Ascending aorta (tissue), 2 donors: ENCODE measurements at regions not wholly inside any gene's neighbourhood (a gene's known extent, or its start where the extent isn't known, plus 50 kb on each side); places are given as distances from the start of the nearest gene placed in this dataset.

Experiments
- DNase-seq, 2 donors: peaks; one replicate each; pipeline ENCODE4 v3.0.0-alpha.2; 2019; ENCODE audit warnings: low spot score in 2 of 2
- H3K27ac ChIP-seq, 2 donors: fragments of 200-600 bp; sonication (generic); one replicate each; pipeline ENCODE4 v1.5.1; 2016 to 2017; ENCODE audit warnings: mild to moderate bottlenecking in 1 of 2
- H3K27me3 ChIP-seq: fragments of 200-600 bp; sonication (generic); one replicate; pipeline ENCODE4 v1.5.1; 2017
- H3K36me3 ChIP-seq, 2 donors: fragments of 200-600 bp; sonication (generic); one replicate each; pipeline ENCODE4 v1.5.1; 2016
- H3K4me1 ChIP-seq, 2 donors: fragments of 200-600 bp; sonication (generic); one replicate each; pipeline ENCODE4 v1.5.1; 2016 to 2017; ENCODE audit warnings: mild to moderate bottlenecking in 1 of 2
- H3K4me3 ChIP-seq, 2 donors: fragments of 200-600 bp; sonication (generic); one replicate each; pipeline ENCODE4 v1.5.1; 2016 to 2017; ENCODE audit warnings: mild to moderate bottlenecking in 1 of 2
- H3K9me3 ChIP-seq, 2 donors: fragments of 200-600 bp; sonication (generic); one replicate each; pipeline ENCODE4 v1.5.1; 2016
- CTCF ChIP-seq, 3 experiments: fragments of 200-600 bp in 2 of 3; fragments of 450-650 bp in 1 of 3; sonication (generic) in 2 of 3; IDR thresholded peaks; one replicate each; pipeline ENCODE4 v1.5.1; 2016 to 2019; ENCODE audit warnings: antibody characterized with exemption in 3 of 3, mild to moderate bottlenecking in 1 of 3, moderate library complexity in 1 of 3
- intact Hi-C: fragments of 100-400 bp; cut with DNase I; formaldehyde crosslinking; loops from one replicate; pipeline ENCODE4 v1.15.1; 2023

GRCh38 chr13:75216038-75216437 lies 265.9 kb downstream of the TBC1D4 start:
- no peaks in the 10 kb centered on the region for H3K9me3 ChIP-seq

GRCh38 chr13:75214846-75215245 lies 267.1 kb downstream of the TBC1D4 start:
- DNase-seq = no peak
- peaks cover 0 to 3% of the 10 kb centered on the region in 2 donors for H3K4me1 ChIP-seq
- H3K4me3 ChIP-seq = no peak overlapping the region
- intact Hi-C loops = loop anchor here (5.0 kb wide), 2 partner anchors 623 to 1463 kb away; no protein-coding TSS in a partner anchor
- no peak overlapping the region for H3K27ac ChIP-seq
- TF ChIP-seq CTCF (IDR thresholded peaks at IDR 0.05) = no peak
- H3K36me3 ChIP-seq = no peaks in the 10 kb centered on the region
- no peaks in the 10 kb centered on the region for H3K27me3 ChIP-seq
- no peaks in the 10 kb centered on the region for H3K9me3 ChIP-seq

More at GRCh38 chr13:75216038-75216437, 265.9 kb downstream of the TBC1D4 start:
- Histone ChIP-seq H3K27me3 (no peaks in the 10 kb centered on the region), H3K4me3 (no peak overlapping the region), H3K4me1 (peaks cover 0 to 3% of the 10 kb centered on the region in 2 donors), H3K36me3 (no peaks in the 10 kb centered on the region), H3K27ac (no peak overlapping the region)
- no peak for DNase-seq
- intact Hi-C loops = loop anchor here (5.0 kb wide), 2 partner anchors 624 to 1464 kb away; no protein-coding TSS in a partner anchor
- no peak for TF ChIP-seq CTCF (IDR thresholded peaks at IDR 0.05)

- intact Hi-C loops = no loop called here
- Histone ChIP-seq H3K4me1 (no peaks in the 10 kb centered on the region), H3K36me3 (no peaks in the 10 kb centered on the region), H3K27me3 (no peaks in the 10 kb centered on the region), H3K4me3 (no peak overlapping the region), H3K27ac (no peak overlapping the region), H3K9me3 (peaks cover 0 to 6% of the 10 kb centered on the region in 2 donors)
- no peak for DNase-seq
- no peak for TF ChIP-seq CTCF (IDR thresholded peaks at IDR 0.05)
These were observed 279.0 kb downstream of the TBC1D4 start for GRCh38 chr13:75202981-75203380.

- no peak for TF ChIP-seq CTCF (IDR thresholded peaks at IDR 0.05)
- no peak for DNase-seq
- peaks cover 0 to 8% of the 10 kb centered on the region in 2 donors for H3K4me1 ChIP-seq
- H3K27me3 ChIP-seq = no peaks in the 10 kb centered on the region
- H3K4me3 ChIP-seq = no peak overlapping the region
- no peaks in the 10 kb centered on the region for H3K9me3 ChIP-seq
- no peaks in the 10 kb centered on the region for H3K36me3 ChIP-seq
- no peak overlapping the region for H3K27ac ChIP-seq
- intact Hi-C loops = no loop called here
These were observed 284.2 kb downstream of the TBC1D4 start for GRCh38 chr13:75197803-75198202.

GRCh38 chr13:75196147-75196837 lies 285.7 kb downstream of the TBC1D4 start:
- H3K36me3 ChIP-seq = no peaks in the 10 kb centered on the region
- no peaks in the 10 kb centered on the region for H3K9me3 ChIP-seq
- H3K4me3 ChIP-seq = no peak overlapping the region
- H3K4me1 ChIP-seq = peaks cover 0 to 8% of the 10 kb centered on the region in 2 donors
- H3K27ac ChIP-seq = no peak overlapping the region
- DNase-seq = no peak
- intact Hi-C loops = no loop called here
- no peak for TF ChIP-seq CTCF (IDR thresholded peaks at IDR 0.05)
- H3K27me3 ChIP-seq = no peaks in the 10 kb centered on the region
